ENCODE measurements at regions not wholly inside any gene's neighbourhood (a gene's known extent, or its start where the extent isn't known, plus 50 kb on each side); places are given as distances from the start of the nearest gene placed in this dataset.
"Not testable (repeated sequence)": the region's sequence is repeated elsewhere in the genome, so short reads cannot be mapped to it uniquely, and the experiment has no call there.

DNA sequence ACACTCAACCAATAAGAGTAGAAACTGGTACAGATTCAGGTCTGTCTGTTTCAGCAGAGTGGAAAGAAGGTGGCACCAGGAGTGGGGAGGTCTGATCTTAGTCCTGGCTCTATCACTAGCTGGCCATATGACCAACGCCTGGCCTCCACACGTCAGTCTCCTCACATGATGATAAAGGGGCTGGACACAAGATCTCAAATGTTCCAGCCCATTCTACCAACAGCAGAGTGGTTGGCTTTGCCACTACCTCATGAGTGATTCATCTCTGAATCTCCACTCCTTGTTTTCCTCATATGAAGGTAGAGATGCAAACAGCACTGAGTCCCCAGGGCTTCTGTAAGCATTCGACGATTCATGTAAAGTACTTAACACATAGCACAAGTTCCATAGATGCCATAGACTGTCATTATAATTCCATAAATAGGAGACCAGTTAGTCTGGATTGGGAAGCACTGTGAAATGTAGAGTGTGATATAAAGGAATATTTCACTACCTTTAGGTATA is 281.9 kb upstream of the ASIC2 start:
- no peak for DNase-seq

DNA sequence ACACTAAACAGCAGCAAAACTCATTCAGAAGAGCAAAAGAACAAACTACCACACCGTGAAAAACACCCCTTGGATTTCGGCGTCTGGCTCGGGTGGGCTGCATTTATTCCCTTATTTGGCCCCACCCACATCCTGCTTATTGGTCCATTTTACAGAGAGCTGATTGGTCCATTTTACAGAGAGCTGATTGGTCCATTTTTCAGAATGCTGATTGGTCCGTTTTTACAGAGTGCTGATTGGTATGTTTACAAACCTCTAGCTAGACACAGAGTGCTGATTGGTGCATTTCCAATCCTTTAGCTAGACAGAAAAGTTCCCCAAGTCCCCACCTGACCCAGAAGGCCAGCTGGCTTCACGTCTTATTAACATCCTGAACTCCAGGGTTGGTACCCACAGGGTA is 286.6 kb upstream of the ASIC2 start:
- DNase-seq = not testable (repeated sequence)

DNA sequence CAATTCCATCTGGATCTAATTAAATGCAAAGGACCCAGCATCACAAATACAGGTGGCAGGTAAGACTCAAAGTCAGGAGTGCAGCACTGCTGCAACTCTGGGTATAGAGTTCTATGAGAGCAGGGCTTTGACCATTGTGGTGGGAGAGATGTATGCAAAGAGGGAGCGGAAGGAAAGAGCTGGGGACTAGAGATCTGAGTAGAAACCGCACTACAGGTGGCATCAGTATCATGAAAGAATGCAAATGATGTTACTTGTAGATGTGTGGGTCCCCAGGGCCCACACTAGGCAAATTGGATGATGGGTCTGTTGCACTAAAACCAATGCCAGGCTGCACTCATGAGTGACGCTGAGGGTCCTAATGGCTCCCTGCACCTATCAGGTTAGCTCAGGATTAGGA is 287.1 kb upstream of the ASIC2 start:
- no peak for DNase-seq

DNA sequence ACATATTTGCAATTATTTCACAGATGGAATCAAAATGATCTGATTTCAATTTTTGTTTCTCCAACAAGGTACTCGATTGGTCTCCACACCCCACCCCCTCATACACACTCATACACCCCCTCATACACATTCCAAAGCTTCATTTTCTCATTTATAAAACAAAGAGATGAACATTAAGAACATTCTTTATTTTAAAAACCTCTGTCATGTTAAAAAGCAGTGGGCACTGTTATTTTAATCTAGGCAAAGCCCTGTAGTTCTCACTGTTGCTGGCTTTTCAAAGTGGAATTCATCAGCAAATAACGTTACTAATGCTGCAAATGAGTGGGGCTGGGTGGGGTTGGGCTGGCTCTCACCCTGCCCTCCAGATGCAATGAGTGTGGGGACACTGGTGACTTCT is 289.6 kb upstream of the ASIC2 start:
- no peak for DNase-seq

DNA sequence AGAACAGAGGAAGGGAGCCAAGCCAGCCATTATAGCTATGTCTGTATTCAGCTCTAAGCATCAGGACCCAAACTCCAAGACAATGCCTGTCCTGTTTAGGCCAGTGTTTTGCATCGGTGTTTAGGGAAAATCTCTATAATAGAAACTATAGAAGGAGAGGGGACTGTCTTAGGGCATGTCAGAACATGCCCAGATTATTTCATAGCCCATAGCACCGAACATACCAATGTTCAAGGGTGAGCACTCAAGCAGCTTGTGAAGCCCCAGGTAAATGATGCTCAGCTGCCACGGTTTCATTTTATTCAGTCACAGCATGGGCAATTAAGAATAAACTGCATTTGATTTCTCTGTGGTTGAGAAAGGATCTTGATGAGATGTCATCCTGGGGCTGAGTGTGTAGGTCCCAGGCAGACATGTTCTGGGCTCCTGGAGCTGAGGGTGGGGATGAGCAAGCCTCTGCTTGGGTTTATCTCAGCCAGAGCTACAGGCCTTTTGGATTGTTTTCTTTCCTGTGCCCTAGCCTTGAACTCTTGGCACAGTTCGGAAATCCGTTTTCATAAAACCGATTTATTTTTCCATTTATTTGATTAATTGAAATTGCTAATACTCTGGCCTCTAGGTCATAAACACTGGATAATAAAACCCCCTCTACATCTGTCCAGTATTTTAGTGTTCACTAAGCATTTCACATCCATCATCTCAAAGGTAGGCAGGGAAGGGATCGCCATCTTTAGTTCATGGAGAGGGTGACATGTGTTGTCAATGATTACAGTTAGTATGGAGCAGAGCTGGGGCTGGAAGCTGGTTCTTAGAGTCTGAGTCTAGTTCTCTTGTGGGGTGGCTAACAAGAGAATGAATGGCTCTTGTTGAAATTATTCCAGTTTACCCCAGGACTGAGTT is 290.7 kb upstream of the ASIC2 start:
- no peak for DNase-seq

DNA sequence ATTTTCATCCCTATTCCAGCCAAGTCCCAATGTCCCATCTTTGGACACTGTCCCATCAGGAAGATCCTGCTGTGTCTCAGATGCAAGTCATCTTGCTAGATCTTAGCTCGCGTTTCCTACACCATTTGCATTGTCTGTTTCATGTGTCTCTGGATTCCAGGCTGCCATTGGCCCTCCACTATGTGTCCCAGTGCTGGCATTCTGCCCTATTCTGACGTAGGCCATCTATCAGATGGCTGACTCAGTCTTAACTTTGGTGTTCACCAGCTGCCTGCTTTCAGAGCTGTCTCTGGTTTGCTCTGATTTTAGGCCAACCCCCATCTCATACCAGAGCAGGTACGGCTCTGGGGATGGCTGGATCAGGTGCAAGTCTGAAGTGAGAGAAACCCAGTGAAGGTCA is 300.9 kb upstream of the ASIC2 start:
- DNase-seq = no peak

DNA sequence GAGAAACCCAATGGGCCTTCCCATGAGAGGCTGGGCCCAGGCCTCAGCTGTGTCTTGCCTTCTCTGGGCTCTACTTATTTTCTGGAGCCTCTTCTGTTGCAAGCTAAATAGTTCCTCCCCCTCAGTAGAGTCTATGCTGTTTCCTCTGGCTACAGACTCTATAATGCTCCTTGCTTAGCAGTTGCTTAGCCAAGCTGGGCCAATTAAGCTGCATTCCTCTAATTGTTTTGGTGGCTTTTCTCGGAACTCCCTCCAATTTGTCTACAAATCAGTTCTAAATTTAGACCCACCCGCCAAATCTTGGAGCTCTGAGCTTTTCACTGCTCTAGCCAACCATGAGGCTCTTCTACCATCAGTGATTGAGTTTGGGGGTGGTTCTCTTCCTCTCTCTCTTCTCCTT is 302.7 kb upstream of the ASIC2 start:
- DNase-seq = no peak

DNA sequence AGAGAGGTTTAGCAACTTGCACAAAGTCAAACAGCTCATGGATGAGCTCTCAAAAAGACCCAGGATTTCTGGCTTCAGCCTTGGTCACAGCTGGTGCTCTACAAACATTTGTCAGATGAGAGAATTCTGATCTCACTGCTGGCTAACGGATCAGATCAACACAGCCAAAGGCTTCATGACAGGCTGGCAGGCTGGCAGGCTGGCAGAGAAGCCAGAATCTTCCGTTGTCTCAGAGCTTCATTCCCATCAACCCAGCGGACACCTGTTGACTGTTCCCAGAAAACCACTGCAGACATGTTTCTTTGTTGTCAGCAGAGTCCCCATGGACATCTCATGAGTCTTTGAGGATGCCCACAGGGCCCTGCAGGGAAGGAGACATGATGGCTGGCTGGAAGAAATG is 303.8 kb upstream of the ASIC2 start:
- DNase-seq = no peak

DNA sequence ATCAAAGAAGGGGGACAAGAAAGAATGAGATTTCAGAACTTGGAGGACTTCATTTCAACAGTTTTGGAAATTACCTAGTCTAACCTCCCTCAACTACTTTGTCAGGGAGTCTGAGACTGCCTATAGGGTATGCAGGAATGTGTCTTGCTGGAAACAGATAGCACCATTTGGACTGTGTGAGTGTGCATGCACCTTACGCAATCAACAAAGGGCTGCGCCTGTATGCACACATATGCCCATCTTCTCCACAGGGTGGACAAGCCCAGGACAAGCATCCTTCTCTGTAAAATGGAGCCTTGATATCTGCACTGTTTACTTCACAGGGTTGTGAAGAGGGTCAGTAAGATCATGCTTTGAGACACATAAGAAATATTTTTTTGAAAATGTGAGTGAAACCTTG is 305.7 kb upstream of the ASIC2 start:
- DNase-seq = no peak

DNA sequence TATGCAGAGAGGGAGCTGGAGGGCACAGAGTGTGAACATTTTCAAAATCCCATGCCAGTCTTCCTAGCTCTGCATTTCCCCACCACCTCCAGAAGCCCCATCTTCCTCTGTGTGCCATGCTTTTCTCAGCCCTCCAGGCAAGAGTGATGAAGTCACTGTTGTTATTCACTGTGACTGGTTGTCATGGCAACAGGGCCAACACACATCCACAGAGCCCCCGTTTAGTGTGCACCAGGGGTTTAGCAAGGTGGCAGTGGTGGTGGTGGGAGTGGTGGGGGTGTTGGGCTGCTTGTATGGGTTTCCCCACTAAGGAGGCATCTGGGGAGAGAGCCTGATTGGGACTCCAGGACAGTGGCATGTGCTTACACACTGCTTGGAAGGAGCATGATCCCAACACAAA is 309.9 kb upstream of the ASIC2 start:
- DNase-seq = no peak

DNA sequence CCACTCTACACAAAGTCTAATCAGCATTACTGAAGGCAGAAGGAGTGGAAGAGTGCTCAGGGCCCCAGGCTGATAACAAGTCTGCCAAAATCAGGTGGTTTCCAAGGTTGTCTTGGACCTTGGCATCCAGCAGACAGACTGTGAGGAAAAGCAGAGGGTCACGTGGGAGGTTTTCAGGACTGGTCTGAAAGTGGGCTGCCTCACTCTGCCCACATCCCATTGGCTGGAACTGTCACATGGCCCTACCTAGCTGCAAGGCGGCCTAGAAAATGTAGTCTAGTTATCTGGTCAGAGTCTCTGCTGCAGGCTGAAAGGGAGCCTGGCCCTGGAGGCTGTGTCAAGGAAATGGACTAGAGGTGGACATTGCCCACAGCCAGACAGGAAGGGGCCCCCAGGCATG is 310.7 kb upstream of the ASIC2 start:
- no peak for DNase-seq

DNA sequence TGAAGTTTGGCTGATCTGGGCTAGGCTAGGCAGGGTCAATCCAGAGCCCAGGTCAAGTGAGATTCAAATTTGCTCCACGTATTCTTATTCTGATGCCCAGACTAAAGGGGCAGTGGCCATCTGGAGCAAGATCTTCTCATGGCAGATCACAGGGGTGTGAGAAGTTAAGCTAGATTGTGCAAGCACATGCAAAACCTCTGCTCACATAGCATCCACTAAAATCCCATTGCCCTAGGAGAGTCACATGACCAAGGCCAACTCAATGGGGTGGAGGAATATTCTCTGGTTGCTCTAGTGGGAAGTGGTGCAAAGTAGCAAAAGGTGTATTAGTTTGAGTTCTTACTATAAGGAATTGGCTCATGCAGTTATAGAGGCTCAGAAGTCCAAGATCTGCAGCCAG is 318.4 kb upstream of the ASIC2 start:
- no peak for DNase-seq

DNA sequence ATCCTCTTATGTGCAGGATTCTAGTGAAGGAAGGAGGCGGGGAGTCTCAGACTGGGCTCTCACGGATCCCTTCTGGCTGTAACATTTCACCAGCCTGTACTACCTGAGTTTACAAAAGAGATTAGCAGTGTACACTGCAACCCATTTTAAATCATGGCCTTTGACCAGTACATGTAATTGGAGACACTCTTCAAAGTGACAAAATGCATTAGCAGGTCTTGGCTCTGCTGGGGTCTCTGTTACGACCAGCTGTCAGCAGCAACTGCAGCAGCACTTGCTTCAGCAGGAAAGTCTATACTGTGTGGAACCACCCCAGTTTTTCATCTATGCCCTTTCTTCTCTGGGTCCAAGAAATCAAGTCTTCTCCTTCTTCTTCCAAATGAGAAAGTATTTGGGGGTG is 322.8 kb upstream of the ASIC2 start:
- DNase-seq = no peak

DNA sequence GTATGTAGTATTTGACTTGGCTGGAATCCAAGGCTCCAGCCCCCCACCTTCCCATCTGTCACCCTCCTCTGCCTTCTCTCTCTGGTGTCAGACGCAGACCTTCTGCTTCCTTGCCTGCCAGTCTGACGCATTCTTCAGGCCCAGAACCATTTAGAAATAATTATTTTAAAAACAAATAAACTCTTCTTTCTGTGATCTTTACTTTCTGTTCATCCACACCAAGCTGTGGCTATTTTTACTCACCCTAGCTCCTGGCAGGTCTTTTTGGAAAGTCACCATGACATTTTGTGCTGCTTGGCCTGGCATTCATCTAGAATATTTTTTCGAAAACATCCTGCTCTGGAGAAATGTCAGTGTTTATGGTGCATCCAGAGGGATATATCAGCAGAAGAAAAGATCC is 330.7 kb upstream of the ASIC2 start:
- no peak for DNase-seq

DNA sequence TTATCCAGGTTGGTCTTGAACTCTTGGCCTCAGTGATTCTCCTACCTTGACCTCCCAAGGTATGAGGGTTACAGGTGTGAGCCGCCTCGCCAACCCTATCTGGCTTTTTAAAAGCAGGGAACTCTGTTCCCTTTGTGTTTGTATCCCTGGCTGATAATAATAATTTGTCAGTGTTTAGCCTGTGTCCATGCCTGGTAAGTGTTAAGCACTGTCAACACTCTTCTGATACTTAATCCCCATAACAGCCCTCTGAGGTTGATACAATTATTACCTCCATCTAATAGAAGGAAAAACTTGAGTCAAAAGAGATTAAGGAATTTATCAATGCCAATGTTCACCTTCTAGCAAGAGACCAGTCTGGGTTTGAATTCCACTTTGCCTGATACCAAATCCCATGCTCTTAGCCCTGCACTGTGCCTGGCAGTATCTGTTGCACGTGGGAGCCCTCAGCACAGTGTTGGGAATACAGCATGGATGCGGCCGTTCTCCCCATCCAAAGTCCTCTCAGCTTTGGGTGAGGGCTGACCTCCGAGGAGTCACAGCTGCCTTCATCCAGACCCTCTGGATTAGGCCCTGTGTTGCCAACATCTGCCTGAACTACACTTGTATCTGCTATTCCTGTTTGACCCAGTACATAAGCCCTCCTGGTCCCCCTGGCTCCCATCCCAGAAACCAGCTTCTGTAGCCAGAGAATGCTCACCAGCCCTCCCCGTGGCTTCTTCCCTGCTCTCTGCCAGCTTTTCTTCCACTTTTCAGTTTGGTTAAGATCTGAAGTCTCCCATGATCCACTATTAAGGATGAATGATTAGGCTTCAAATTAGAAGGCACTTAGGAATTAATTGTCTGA is 335.6 kb upstream of the ASIC2 start:
- no peak for DNase-seq

DNA sequence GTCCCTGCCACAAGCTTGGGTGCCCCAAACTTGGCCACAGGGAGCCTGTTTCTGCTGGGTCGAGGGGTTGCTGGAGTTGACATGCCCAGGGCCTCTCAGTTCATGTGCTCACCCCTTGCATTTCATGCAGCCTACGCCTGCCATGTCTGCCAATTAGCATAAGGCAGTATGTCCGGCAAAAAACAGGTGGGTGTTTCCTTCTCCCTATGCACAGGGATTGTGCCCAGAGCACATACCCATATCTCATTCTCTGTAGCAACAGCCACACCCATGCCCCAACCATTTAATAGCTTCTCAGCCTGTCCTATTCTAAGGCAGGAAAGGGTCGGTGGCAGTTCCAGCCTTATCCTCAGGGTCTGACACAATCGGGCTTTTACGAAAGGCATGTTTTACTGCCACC is 340.4 kb upstream of the ASIC2 start:
- no peak for DNase-seq

DNA sequence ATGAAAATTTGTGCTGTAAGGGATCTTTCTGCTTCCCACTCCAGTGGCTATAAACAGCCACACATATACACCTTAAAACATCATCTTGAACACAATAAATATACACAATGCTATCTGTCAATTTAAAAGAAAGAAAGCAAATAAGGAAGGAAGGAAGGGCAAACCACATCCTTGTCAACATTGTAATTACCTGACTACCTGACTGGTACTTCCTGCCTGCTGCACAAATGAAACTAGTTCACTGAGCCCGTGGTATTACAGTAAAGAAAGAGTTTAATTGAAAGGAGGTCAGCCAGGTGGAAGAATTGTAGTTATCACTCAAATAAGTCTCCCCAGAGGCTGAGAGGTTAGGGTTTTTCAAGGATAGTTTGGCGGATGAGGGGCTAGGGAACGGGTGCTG is 344.4 kb upstream of the ASIC2 start:
- no peak for DNase-seq

DNA sequence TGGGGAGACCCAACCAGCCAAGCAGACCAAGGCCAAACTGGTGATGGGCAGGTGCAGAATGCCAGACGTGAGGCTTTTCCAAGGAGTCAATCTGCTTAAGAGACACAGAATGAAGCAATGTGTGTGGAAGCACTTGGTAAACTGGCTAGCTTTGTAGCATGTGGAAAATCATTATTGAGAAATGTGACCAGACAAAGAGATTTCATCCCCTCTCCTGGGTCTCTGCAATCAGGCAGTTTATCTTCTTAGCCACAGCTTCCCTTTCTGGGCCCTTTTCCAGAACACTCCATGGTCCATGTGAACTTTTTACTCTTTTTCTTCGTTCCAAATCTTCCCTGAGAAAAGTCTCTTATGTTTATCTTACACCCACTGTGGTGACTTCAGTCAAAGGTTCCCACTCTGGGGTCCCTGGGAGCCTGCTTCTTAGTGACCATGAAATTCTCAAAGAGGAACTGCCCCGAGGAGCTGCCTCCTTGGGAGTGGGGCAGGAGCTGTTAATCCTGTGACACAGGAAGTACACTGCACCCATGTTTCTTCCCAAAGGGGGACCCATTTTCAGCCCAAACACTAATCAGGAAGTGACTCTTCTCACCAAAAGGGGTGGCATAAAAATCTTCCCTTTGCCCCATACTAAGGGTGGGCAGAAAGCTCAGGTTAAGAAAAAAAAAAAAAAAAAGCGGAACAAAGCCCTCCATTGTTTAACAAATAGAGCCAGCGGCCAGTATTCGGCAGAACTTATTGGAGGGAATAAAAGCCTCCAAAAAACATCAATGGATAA is 346.2 kb upstream of the ASIC2 start:
- DNase-seq = no peak

DNA sequence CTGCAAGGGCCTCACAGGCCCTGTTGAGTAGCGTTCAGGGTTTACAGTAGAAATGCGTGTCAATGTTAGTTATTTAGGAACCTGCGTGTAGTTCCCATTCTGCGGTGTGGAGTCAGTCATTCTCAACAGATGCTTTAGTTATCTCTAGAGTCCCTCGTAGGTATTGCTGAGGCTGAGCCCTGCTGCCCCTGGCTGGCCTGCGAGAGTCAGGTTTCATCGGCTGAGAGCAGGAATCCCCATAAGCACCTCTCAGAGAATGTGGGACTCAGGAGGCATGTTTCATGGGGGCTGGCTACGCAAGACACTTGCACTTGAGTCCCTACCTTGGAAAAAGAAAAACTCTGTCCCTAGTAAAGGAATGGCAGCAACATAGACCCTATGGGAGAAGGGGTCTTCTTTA is 347.5 kb upstream of the ASIC2 start:
- DNase-seq = no peak

DNA sequence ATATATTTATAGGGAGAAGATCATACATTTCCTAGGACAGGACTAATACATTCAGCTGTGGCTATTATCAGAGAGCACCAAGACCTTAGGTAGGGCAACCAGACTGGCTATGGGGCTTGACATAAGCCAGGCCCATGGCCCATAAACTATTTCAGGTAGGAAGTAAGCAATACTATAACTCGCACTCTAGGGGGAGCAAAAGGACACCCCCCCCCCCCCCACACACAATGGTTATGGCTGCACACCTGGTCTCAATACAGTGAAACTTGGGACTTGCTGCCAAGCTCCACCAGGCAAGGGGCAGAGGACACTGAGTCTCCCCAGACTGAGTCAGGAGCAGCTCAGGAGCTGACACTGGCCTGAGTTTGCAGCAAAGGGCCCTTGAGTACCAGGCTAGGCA is 348.9 kb upstream of the ASIC2 start:
- no peak for DNase-seq

DNA sequence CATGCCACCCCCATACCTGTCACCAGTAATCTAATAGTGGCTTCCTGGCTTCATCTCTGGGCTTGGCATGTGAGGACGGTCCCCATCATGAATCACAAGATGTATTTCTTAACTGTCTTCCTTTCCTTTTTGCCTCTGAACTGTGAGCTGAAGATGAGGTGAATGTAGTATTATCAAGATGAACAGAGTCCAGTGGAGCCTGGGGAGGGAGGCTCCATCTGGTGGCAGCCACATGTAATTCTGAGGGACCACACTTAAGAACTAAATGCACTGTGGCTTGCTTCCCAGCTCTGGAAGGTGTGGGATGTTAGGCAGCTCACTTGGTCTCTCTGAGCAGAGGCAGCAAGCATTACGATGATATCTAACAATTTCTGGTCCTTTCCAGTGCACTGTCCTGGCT is 354.9 kb upstream of the ASIC2 start:
- no peak for DNase-seq

DNA sequence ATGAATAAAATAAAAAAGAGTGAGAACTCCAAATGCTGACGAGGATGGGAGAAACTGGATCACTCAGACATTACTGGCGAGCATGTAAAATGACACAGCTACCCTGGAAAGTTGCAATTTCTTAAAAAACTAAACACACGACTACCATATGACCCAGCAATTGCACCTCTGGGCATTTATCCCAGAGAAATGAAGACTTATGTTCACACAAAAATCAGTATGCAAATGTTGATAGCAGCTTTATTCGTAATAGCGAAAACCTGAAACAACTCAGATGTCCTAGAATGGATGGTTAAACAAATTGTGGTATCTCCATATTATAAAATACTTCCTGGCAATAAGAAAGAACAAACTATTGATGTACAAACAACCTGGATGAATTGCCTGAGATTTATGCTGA is 357.2 kb upstream of the ASIC2 start:
- DNase-seq = no peak

DNA sequence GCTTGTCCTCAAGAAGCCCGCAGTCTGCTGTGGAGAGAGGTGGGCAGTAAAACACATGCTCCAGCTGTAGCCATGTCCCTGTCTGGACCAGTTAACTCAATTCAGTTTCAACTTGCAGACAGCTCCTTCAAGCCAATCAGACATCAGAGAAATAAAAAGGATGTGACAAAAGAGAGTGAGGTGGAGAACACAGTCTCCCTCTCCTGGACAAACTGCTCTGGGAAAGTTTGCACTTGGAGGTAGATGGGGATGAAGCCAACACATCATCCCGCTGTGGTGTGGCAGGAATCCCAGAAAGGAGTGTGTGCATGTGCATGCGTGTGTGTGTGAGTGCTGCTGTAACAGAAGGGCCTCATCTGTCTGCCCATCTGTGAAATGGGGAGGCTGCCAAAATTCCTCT is 358.6 kb upstream of the ASIC2 start:
- no peak for DNase-seq

All from stimulated activated naive CD4-positive, alpha-beta T cell (primary cell).